Nephron progenitor cell (in vitro differentiated cells): ENCODE measurements at regions not wholly inside any gene's neighbourhood (a gene's known extent, or its start where the extent isn't known, plus 50 kb on each side); places are given as distances from the start of the nearest gene placed in this dataset.

Experiments used
- DNase-seq: peaks from one replicate; pipeline ENCODE4 v3.0.0; 2021
- H3K27ac Mint-ChIP-seq: 2 replicates; pipeline ENCODE4 v1.8.0; 2021; ENCODE audit warnings: mild to moderate bottlenecking, moderate library complexity, mixed read lengths
- H3K27me3 Mint-ChIP-seq: 2 replicates; pipeline ENCODE4 v1.8.0; 2021; ENCODE audit warnings: mild to moderate bottlenecking, low read depth, mixed read lengths; ENCODE audit not compliant: poor library complexity
- H3K36me3 Mint-ChIP-seq: 2 replicates; pipeline ENCODE4 v1.8.0; 2021; ENCODE audit warnings: low read depth, mixed read lengths
- H3K4me1 Mint-ChIP-seq: 2 replicates; pipeline ENCODE4 v1.8.0; 2021; ENCODE audit warnings: mixed read lengths
- H3K4me3 Mint-ChIP-seq: 2 replicates; pipeline ENCODE4 v1.8.0; 2021; ENCODE audit warnings: mild to moderate bottlenecking, moderate library complexity, mixed read lengths
- H3K9me3 Mint-ChIP-seq: 2 replicates; pipeline ENCODE4 v1.8.0; 2021; ENCODE audit warnings: mild to moderate bottlenecking, moderate library complexity, mixed read lengths
- CTCF ChIP-seq: fragments of 200-600 bp; sonication (generic); IDR thresholded peaks from 2 replicates; pipeline ENCODE4 v1.5.0; 2021; ENCODE audit warnings: antibody characterized with exemption

- Mint-ChIP-seq H3K9me3 (peaks cover 3% of the 10 kb centered on the region), H3K4me1 (peaks cover 20% of the 10 kb centered on the region), H3K27me3 (peaks cover 3% of the 10 kb centered on the region), H3K36me3 (peaks cover 23% of the 10 kb centered on the region), H3K4me3 (no peak overlapping the region), H3K27ac (no peak overlapping the region)
- no peak for TF ChIP-seq CTCF
- no peak for DNase-seq
Measured at GRCh38 chr20:19913927-19914614, 103.1 kb upstream of the NAA20 start.

- DNase-seq = no peak
- Mint-ChIP-seq H3K9me3 (no peaks in the 10 kb centered on the region), H3K4me1 (peaks cover 20% of the 10 kb centered on the region), H3K4me3 (no peak overlapping the region), H3K27me3 (peaks cover 3% of the 10 kb centered on the region), H3K27ac (no peak overlapping the region), H3K36me3 (peaks cover 17% of the 10 kb centered on the region)
- no peak for TF ChIP-seq CTCF
Measured at GRCh38 chr20:19915111-19915798, 101.9 kb upstream of the NAA20 start.

DNA sequence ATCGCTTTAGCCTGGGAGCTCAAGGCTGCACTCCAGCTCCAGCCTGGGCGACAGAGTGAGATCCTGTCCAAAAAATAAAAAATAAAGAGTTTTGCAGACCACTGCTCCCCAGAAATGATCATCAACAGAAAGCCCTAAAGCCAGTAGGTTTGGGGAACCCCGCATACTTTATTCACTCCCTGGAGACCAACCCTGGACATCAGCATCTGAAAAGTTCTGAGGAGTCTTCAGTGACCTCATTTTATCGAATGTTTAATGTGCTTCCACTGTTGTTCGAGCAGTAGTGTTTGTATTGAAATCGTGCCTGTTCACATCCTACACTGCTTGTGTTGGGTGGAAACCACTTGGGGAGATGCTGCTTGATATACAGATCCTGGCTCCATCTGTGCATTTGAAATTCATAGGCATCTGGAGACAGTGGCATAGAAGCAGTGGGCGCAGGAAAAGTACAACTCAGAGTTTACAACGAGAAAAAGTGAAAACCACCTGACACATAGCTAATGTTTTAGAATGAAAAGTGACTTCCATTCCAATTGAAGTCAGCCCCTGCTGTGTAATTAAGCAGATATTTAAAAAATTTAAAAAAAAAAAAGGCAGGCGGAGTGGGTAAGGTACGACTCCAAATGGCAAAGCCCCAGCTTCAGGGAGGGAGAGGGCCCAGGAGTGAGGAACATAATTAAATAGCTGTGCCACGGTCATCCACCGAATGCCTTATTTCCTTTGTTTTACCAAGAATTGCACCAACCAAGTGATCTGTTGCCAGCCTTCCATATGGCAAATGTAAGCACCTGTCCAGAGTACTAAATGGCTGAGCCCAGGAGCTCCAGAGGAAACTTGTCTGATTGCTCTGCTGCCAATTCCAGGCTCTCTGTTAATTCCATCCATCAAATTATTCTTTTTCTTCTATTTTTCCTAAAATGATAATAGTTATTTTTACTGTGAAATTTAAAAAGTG lies 100.4 kb upstream of the NAA20 start:
- Mint-ChIP-seq H3K27me3 (peaks cover 3% of the 10 kb centered on the region), H3K27ac (no peak overlapping the region), H3K4me3 (no peak overlapping the region), H3K9me3 (no peaks in the 10 kb centered on the region), H3K36me3 (peaks cover 17% of the 10 kb centered on the region), H3K4me1 (peaks cover 20% of the 10 kb centered on the region)
- no peak for DNase-seq
- no peak for TF ChIP-seq CTCF

- Mint-ChIP-seq H3K4me3 (no peak overlapping the region), H3K27ac (no peak overlapping the region), H3K4me1 (peaks cover 25% of the 10 kb centered on the region), H3K36me3 (peaks cover 7% of the 10 kb centered on the region), H3K27me3 (peaks cover under 1% of the 10 kb centered on the region), H3K9me3 (no peaks in the 10 kb centered on the region)
- TF ChIP-seq CTCF = no peak
- DNase-seq = no peak
Measured at GRCh38 chr20:19918965-19919329, 98.2 kb upstream of the NAA20 start.

DNA sequence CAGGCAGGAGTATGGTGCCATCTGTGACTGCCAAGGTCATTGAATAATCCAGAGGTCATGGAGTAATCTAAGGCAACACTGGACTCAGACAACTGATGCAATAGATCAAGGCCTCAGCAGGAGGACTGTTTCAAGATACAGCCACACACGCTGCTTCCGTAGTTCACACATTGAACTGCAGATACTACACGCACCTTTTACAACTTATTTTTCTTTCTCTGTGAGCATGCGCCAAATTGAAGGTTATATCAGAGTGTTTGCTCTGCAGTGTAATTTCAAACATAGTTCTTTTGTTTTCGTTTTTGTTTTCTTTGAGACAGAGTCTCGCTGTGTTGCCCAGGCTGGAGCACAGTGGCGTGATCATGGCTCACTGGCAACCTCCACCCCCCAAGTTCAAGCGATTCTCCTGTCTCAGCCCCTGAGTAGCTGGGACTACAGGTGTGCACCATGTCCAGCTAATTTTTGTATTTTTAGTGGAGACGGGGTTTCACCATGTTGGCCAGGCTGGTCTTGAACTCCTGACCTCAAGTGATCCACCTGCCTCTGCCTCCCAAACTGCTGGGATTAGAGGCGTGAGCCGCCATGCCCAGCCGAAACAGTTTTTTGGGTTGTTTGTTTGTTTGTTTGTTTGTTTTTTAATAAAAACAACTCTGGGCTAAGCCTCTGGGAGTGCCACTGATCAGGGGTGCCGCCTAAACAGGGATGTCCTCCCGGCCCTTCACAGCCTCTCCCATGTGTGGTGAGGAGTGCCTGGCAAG lies 96.6 kb upstream of the NAA20 start:
- Mint-ChIP-seq H3K27me3 (no peaks in the 10 kb centered on the region), H3K27ac (peak overlapping the region; percentile 95), H3K9me3 (no peaks in the 10 kb centered on the region), H3K4me1 (peaks cover 18% of the 10 kb centered on the region), H3K4me3 (no peak overlapping the region), H3K36me3 (no peaks in the 10 kb centered on the region)
- no peak for DNase-seq
- TF ChIP-seq CTCF = no peak
